Hindlimb muscle (tissue), 1 donor: ENCODE measurements at regions not wholly inside any gene's neighbourhood (a gene's known extent, or its start where the extent isn't known, plus 50 kb on each side); places are given as distances from the start of the nearest gene placed in this dataset.
"Not testable (repeated sequence)": the region's sequence is repeated elsewhere in the genome, so short reads cannot be mapped to it uniquely, and the experiment has no call there.

Source experiments
- DNase-seq: peaks from one replicate; pipeline ENCODE4 v3.0.0-alpha.2; 2013

GRCh38 chr14:92223025-92223424 lies 99.9 kb upstream of the SLC24A4 start:
- DNase-seq, result no peak

- no peak for DNase-seq
Measured at GRCh38 chr14:92224358-92224954, 98.5 kb upstream of the SLC24A4 start.

GRCh38 chr14:92225731-92226130 lies 97.2 kb upstream of the SLC24A4 start:
- DNase-seq, result no peak

GRCh38 chr14:92226166-92226565 lies 96.8 kb upstream of the SLC24A4 start:
- not testable (repeated sequence) for DNase-seq

GRCh38 chr14:92236243-92236900 lies 86.6 kb upstream of the SLC24A4 start:
- DNase-seq, result peak; percentile 42

GRCh38 chr14:92240658-92241057 lies 82.3 kb upstream of the SLC24A4 start:
- DNase-seq, result no peak

- peak; percentile 55 for DNase-seq
Measured at GRCh38 chr14:92241966-92242595, 80.9 kb upstream of the SLC24A4 start.

- no peak for DNase-seq
Measured at GRCh38 chr14:92244805-92245204, 78.2 kb upstream of the SLC24A4 start.

- no peak for DNase-seq
Measured at GRCh38 chr14:92247341-92247740, 75.6 kb upstream of the SLC24A4 start.

GRCh38 chr14:92247947-92248346 lies 75.0 kb upstream of the SLC24A4 start:
- no peak for DNase-seq

- DNase-seq, result peak; percentile 45
Measured at GRCh38 chr14:92248696-92249095, 74.3 kb upstream of the SLC24A4 start.

- not testable (repeated sequence) for DNase-seq
Measured at GRCh38 chr14:92250366-92250765, 72.6 kb upstream of the SLC24A4 start.

GRCh38 chr14:92252323-92252722 lies 70.6 kb upstream of the SLC24A4 start:
- no peak for DNase-seq

- DNase-seq, result no peak
Measured at GRCh38 chr14:92253381-92253894, 69.5 kb upstream of the SLC24A4 start.

GRCh38 chr14:92254786-92255185 lies 68.2 kb upstream of the SLC24A4 start:
- peak; percentile 81 for DNase-seq

GRCh38 chr14:92258934-92259333 lies 64.0 kb upstream of the SLC24A4 start:
- DNase-seq, result no peak

- DNase-seq, result no peak
Measured at GRCh38 chr14:92259613-92260357, 63.2 kb upstream of the SLC24A4 start.

GRCh38 chr14:92263681-92264080 lies 59.3 kb upstream of the SLC24A4 start:
- no peak for DNase-seq

- no peak for DNase-seq
Measured at GRCh38 chr14:92264195-92264594, 58.8 kb upstream of the SLC24A4 start.

GRCh38 chr14:92266216-92266615 lies 56.7 kb upstream of the SLC24A4 start:
- no peak for DNase-seq
